ENCODE measurements at regions not wholly inside any gene's neighbourhood (a gene's known extent, or its start where the extent isn't known, plus 50 kb on each side); places are given as distances from the start of the nearest gene placed in this dataset.

- H3K4me1 Mint-ChIP-seq: peaks cover 15% of the 10 kb centered on the region
- Histone ChIP-seq H3K9ac (no peak overlapping the region), H3K27ac (no peak overlapping the region), H3K36me3 (no peaks in the 10 kb centered on the region), H3K4me2 (no peak overlapping the region), H3K9me3 (ENCODE audit: low read depth) (no peaks in the 10 kb centered on the region), H3K4me1 (peaks cover 5% of the 10 kb centered on the region), H3K27me3 (no peaks in the 10 kb centered on the region), H3F3A (ENCODE audit: low read depth) (no peaks in the 10 kb centered on the region), H4K20me1 (ENCODE audit: low read depth) (no peaks in the 10 kb centered on the region), H3K79me2 (ENCODE audit: low read depth) (no peaks in the 10 kb centered on the region), H2AFZ (replicated peaks) (no peak overlapping the region), H3K4me3 (no peak overlapping the region)
- H3K36me3 Mint-ChIP-seq: no peaks in the 10 kb centered on the region
- TF ChIP-seq CTCF (IDR thresholded peaks at IDR 0.05) (no peak), EZH2 (IDR thresholded peaks at IDR 0.05) (no peak), EZH2phosphoT487 (IDR thresholded peaks at IDR 0.05) (no peak)
- H3K27me3 Mint-ChIP-seq (ENCODE audit: insufficient read depth, low read depth): peaks cover 3% of the 10 kb centered on the region
- no peaks in the 10 kb centered on the region for H3K9me3 Mint-ChIP-seq
- no peak for DNase-seq (ENCODE audit: low spot score)
- H3K4me3 Mint-ChIP-seq: no peak overlapping the region
- no peak overlapping the region for H3K27ac Mint-ChIP-seq
Observed at GRCh38 chr2:5083402-5083801, 608.8 kb upstream of the SOX11 start.

GRCh38 chr2:5089409-5089808, 602.8 kb upstream of the SOX11 start:
- H3K27me3 Mint-ChIP-seq (ENCODE audit: insufficient read depth, low read depth): peaks cover 5% of the 10 kb centered on the region
- Histone ChIP-seq H2AFZ (replicated peaks) (no peak overlapping the region), H3K79me2 (ENCODE audit: low read depth) (no peaks in the 10 kb centered on the region), H3K9ac (no peak overlapping the region), H3K27ac (no peak overlapping the region), H3K4me2 (no peak overlapping the region), H4K20me1 (ENCODE audit: low read depth) (no peaks in the 10 kb centered on the region), H3F3A (ENCODE audit: low read depth) (no peaks in the 10 kb centered on the region), H3K36me3 (no peaks in the 10 kb centered on the region), H3K4me1 (peaks cover 18% of the 10 kb centered on the region), H3K9me3 (ENCODE audit: low read depth) (no peaks in the 10 kb centered on the region), H3K27me3 (no peaks in the 10 kb centered on the region), H3K4me3 (no peak overlapping the region)
- TF ChIP-seq EZH2 (IDR thresholded peaks at IDR 0.05) (no peak), EZH2phosphoT487 (IDR thresholded peaks at IDR 0.05) (no peak), CTCF (IDR thresholded peaks at IDR 0.05) (no peak)
- H3K4me1 Mint-ChIP-seq: peaks cover 16% of the 10 kb centered on the region
- H3K9me3 Mint-ChIP-seq: no peaks in the 10 kb centered on the region
- no peak overlapping the region for H3K4me3 Mint-ChIP-seq
- no peaks in the 10 kb centered on the region for H3K36me3 Mint-ChIP-seq
- no peak overlapping the region for H3K27ac Mint-ChIP-seq
- no peak for DNase-seq (ENCODE audit: low spot score)

GRCh38 chr2:5093056-5093455, 599.1 kb upstream of the SOX11 start:
- H2AFZ ChIP-seq (replicated peaks): no peak overlapping the region
- H3K9me3 ChIP-seq (ENCODE audit: low read depth): no peaks in the 10 kb centered on the region
- peaks cover 2% of the 10 kb centered on the region for H3K27me3 Mint-ChIP-seq (ENCODE audit: insufficient read depth, low read depth)
- H3K9ac ChIP-seq: no peak overlapping the region
- no peak for TF ChIP-seq EZH2phosphoT487 (IDR thresholded peaks at IDR 0.05)
- no peak for TF ChIP-seq EZH2 (IDR thresholded peaks at IDR 0.05)
- no peak for TF ChIP-seq CTCF (IDR thresholded peaks at IDR 0.05)
- H3K4me1 Mint-ChIP-seq: peaks cover 14% of the 10 kb centered on the region
- no peaks in the 10 kb centered on the region for H3F3A ChIP-seq (ENCODE audit: low read depth)
- no peaks in the 10 kb centered on the region for H3K79me2 ChIP-seq (ENCODE audit: low read depth)
- H3K4me1 ChIP-seq: peaks cover 16% of the 10 kb centered on the region
- H3K4me3 Mint-ChIP-seq: no peak overlapping the region
- no peaks in the 10 kb centered on the region for H3K36me3 Mint-ChIP-seq
- no peak overlapping the region for H3K27ac Mint-ChIP-seq
- no peaks in the 10 kb centered on the region for H3K27me3 ChIP-seq
- no peaks in the 10 kb centered on the region for H3K36me3 ChIP-seq
- H3K4me3 ChIP-seq: no peak overlapping the region
- no peak overlapping the region for H3K27ac ChIP-seq
- no peaks in the 10 kb centered on the region for H3K9me3 Mint-ChIP-seq
- H4K20me1 ChIP-seq (ENCODE audit: low read depth): no peaks in the 10 kb centered on the region
- no peak for DNase-seq (ENCODE audit: low spot score)
- no peak overlapping the region for H3K4me2 ChIP-seq

Measured in neural progenitor cell (in vitro differentiated cells).